Ovary (tissue), 3 donors: ENCODE measurements at regions not wholly inside any gene's neighbourhood (a gene's known extent, or its start where the extent isn't known, plus 50 kb on each side); places are given as distances from the start of the nearest gene placed in this dataset.

Experiments
- EP300 ChIP-seq: sonication (generic); formaldehyde crosslinking; IDR thresholded peaks from one replicate; pipeline ENCODE4 v1.6.1; 2017; ENCODE audit warnings: antibody characterized with exemption
- POLR2A ChIP-seq: fragments of 450-650 bp; IDR thresholded peaks from one replicate; pipeline ENCODE4 v1.6.1; 2017; ENCODE audit warnings: antibody characterized with exemption, mild to moderate bottlenecking, moderate library complexity
- TF ChIP-seq, protein P1 (sequence below), 3 donors: fragments of 450-650 bp in 2 of 3; fragments of 200-600 bp in 1 of 3; IDR thresholded peaks; one replicate each; pipeline versions ENCODE4 v1.5.1 to v1.8.0; 2016 to 2022; ENCODE audit warnings: antibody characterized with exemption in 3 of 3, mild to moderate bottlenecking in 1 of 3
- donor health status: DM: no; HTN: no; CAD: no.

DNA sequence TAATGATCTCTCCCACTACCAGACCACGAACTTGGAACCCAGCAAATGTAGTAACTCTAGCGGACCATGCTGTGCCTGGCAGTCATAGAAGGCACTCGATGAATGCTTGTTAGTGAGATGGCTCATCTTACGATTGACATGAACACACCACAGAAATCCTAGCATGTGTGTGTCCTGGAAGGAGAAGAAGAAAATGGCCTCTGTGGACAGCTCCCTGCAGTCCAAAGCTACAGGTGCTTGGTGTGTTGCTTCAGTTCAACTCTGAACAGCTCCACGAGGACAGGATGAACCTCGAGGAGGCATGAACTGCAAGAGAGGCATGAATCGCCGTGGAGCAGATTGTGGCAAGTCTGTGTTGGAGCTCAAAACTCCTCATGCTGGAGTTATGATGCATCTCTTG, 93.5 kb downstream of the KLF6 start:
- TF ChIP-seq, protein P1, sequence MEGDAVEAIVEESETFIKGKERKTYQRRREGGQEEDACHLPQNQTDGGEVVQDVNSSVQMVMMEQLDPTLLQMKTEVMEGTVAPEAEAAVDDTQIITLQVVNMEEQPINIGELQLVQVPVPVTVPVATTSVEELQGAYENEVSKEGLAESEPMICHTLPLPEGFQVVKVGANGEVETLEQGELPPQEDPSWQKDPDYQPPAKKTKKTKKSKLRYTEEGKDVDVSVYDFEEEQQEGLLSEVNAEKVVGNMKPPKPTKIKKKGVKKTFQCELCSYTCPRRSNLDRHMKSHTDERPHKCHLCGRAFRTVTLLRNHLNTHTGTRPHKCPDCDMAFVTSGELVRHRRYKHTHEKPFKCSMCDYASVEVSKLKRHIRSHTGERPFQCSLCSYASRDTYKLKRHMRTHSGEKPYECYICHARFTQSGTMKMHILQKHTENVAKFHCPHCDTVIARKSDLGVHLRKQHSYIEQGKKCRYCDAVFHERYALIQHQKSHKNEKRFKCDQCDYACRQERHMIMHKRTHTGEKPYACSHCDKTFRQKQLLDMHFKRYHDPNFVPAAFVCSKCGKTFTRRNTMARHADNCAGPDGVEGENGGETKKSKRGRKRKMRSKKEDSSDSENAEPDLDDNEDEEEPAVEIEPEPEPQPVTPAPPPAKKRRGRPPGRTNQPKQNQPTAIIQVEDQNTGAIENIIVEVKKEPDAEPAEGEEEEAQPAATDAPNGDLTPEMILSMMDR (IDR thresholded peaks at IDR 0.05) = no peak
- TF ChIP-seq POLR2A (no peak), EP300 (no peak)
